ENCODE measurements at regions not wholly inside any gene's neighbourhood (a gene's known extent, or its start where the extent isn't known, plus 50 kb on each side); places are given as distances from the start of the nearest gene placed in this dataset.
A peak's percentile ranks its signal among the peaks of the same experiment; 100 is the strongest.

DNA sequence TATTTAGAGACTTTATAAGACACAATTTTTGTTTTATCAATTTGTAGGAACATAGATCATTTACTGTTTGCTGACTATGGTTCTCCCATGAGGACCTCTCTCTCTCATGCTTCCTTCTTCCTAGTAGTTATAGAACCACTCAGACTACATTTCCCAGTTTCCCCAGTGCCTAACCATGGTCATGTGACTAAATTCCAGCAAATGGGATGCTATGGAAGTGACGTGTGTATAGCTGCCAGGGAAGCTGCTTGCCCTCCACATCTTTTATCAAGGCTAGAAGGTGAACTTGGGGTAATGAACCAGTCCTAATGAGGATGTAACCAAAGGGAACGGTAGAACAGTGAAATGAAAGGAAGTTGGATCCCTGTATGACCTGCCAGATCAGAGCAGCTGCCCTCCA is 184.0 kb downstream of the MIS18A start:
- H3K4me2 ChIP-seq (ENCODE audit: low read length, poor library complexity, severe bottlenecking): no peak overlapping the region
- H3K9me3 ChIP-seq (ENCODE audit: control insufficient read depth, low read length): peaks cover 4% of the 10 kb centered on the region
- peaks cover 0 to 3% of the 10 kb centered on the region in 2 experiments for H3K27me3 ChIP-seq (ENCODE audit: control insufficient read depth in 1 of 2, insufficient read depth in 1 of 2, low read length in 2 of 2)
- H3K4ac ChIP-seq (ENCODE audit: low read depth in 1 of 2, low read length in 2 of 2): no peak overlapping the region
- H3K14ac ChIP-seq (ENCODE audit: low read length in 2 of 2): no peak overlapping the region
- H3K79me1 ChIP-seq (replicated peaks; ENCODE audit: low read length, poor library complexity, severe bottlenecking): no peaks in the 10 kb centered on the region
- peak; percentile 14 for DNase-seq
- H2BK12ac ChIP-seq (ENCODE audit: low read length in 2 of 2): no peak overlapping the region
- no peak overlapping the region for H4K91ac ChIP-seq (ENCODE audit: low read length)
- no peak overlapping the region for H2AK5ac ChIP-seq (ENCODE audit: low read length, severe bottlenecking)
- H3K36me3 ChIP-seq (ENCODE audit: control insufficient read depth in 1 of 2, insufficient read depth in 2 of 2, low read depth in 1 of 2, low read length in 2 of 2): no peaks in the 10 kb centered on the region
- H3K18ac ChIP-seq (ENCODE audit: low read depth in 1 of 2, low read length in 2 of 2): no peak overlapping the region
- no peak overlapping the region for H2BK5ac ChIP-seq (ENCODE audit: low read depth, low read length, poor library complexity, severe bottlenecking)
- peak overlapping the region; percentile 73 for H3K9ac ChIP-seq (ENCODE audit: low read length)
- no peak overlapping the region for H2BK15ac ChIP-seq (ENCODE audit: low read depth, poor library complexity, severe bottlenecking)
- H3K4me3 ChIP-seq (ENCODE audit: insufficient read depth in 1 of 2, low read depth in 1 of 2, low read length in 2 of 2): peak overlapping the region in 1 of 2 experiments; percentile 57
- H3K27ac ChIP-seq (ENCODE audit: low read length, poor library complexity, severe bottlenecking): no peak overlapping the region
- H2AFZ ChIP-seq (ENCODE audit: low read depth, low read length): no peak overlapping the region
- no peak overlapping the region for H4K8ac ChIP-seq (ENCODE audit: low read length)
- WGBS: 40% methylated on average over 2 of the region's 2 CpGs
- no peak overlapping the region for H2BK120ac ChIP-seq (ENCODE audit: low read depth, low read length)
- H3K23ac ChIP-seq (ENCODE audit: low read length in 2 of 2): no peak overlapping the region
- no peaks in the 10 kb centered on the region for H3K4me1 ChIP-seq (ENCODE audit: control insufficient read depth, insufficient read depth, low read depth, low read length)

DNA sequence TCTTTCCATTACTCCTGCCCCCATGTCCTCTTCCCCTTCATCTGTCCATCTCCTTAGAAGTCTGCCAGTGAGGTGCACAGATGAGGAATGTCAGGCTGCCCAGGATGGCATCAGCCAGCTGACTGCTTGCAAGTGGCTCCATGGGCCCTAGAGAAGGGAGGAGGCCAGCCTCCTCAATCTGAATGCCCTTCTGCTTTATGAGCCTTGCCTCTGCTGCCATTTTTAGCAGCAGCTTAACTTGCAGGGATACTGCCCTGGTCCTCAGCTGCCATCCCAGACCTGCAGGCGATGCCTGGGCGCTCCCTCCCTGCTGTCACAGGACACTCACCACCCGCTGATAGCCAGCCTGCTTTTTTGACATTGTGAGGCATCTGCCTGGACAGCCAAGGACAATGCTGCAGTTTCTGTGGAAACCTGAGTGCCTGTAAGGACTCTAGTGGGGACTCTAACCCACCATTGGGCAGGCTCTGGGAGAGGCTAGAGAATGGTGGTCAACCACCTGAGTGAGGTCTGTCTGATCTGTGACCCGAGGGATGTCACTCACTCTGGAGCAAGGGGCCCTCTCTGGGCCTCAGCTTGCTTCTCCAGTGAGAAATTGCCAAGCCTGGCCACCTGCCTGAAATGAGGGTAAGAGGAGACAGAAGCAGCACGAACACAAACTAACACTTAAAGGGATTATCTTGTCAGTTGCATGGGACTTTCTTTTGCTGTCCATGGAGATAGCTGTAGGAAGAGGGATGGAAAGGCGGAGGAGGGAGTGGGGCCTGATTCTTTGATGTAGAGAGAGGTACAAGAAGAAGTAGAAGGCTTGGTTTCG is 185.0 kb downstream of the MIS18A start:
- H3K27ac ChIP-seq (ENCODE audit: low read length, poor library complexity, severe bottlenecking): no peak overlapping the region
- no peak overlapping the region for H3K4ac ChIP-seq (ENCODE audit: low read depth in 1 of 2, low read length in 2 of 2)
- no peak overlapping the region for H2BK5ac ChIP-seq (ENCODE audit: low read depth, low read length, poor library complexity, severe bottlenecking)
- H3K4me1 ChIP-seq (ENCODE audit: control insufficient read depth, insufficient read depth, low read depth, low read length): no peaks in the 10 kb centered on the region
- no peak overlapping the region for H3K18ac ChIP-seq (ENCODE audit: low read depth in 1 of 2, low read length in 2 of 2)
- no peak overlapping the region for H2BK120ac ChIP-seq (ENCODE audit: low read depth, low read length)
- DNase-seq: no peak
- H2AFZ ChIP-seq (ENCODE audit: low read depth, low read length): no peak overlapping the region
- H2BK15ac ChIP-seq (ENCODE audit: low read depth, poor library complexity, severe bottlenecking): no peak overlapping the region
- H3K79me1 ChIP-seq (replicated peaks; ENCODE audit: low read length, poor library complexity, severe bottlenecking): no peaks in the 10 kb centered on the region
- no peak overlapping the region for H3K4me2 ChIP-seq (ENCODE audit: low read length, poor library complexity, severe bottlenecking)
- no peak overlapping the region for H2BK12ac ChIP-seq (ENCODE audit: low read length in 2 of 2)
- no peak overlapping the region for H3K23ac ChIP-seq (ENCODE audit: low read length in 2 of 2)
- no peak overlapping the region for H3K14ac ChIP-seq (ENCODE audit: low read length in 2 of 2)
- WGBS: 71% methylated on average over 7 of the region's 7 CpGs
- H3K4me3 ChIP-seq (ENCODE audit: insufficient read depth in 1 of 2, low read depth in 1 of 2, low read length in 2 of 2): no peak overlapping the region
- no peak overlapping the region for H3K9ac ChIP-seq (ENCODE audit: low read length)
- H3K9me3 ChIP-seq (ENCODE audit: control insufficient read depth, low read length): peaks cover 4% of the 10 kb centered on the region
- H4K8ac ChIP-seq (ENCODE audit: low read length): no peak overlapping the region
- no peak overlapping the region for H2AK5ac ChIP-seq (ENCODE audit: low read length, severe bottlenecking)
- H3K27me3 ChIP-seq (ENCODE audit: control insufficient read depth in 1 of 2, insufficient read depth in 1 of 2, low read length in 2 of 2): peaks cover 0 to 3% of the 10 kb centered on the region in 2 experiments
- H4K91ac ChIP-seq (ENCODE audit: low read length): no peak overlapping the region
- H3K36me3 ChIP-seq (ENCODE audit: control insufficient read depth in 1 of 2, insufficient read depth in 2 of 2, low read depth in 1 of 2, low read length in 2 of 2): no peaks in the 10 kb centered on the region

- Histone ChIP-seq H3K79me1 (replicated peaks; ENCODE audit: low read length, poor library complexity, severe bottlenecking) (no peaks in the 10 kb centered on the region), H3K4me1 (ENCODE audit: control insufficient read depth, insufficient read depth, low read depth, low read length) (no peaks in the 10 kb centered on the region), H2BK5ac (ENCODE audit: low read depth, low read length, poor library complexity, severe bottlenecking) (no peak overlapping the region), H3K4ac (ENCODE audit: low read depth in 1 of 2, low read length in 2 of 2) (no peak overlapping the region), H3K27me3 (ENCODE audit: control insufficient read depth in 1 of 2, insufficient read depth in 1 of 2, low read length in 2 of 2) (peaks cover 0 to 3% of the 10 kb centered on the region in 2 experiments), H3K4me2 (ENCODE audit: low read length, poor library complexity, severe bottlenecking) (no peak overlapping the region), H3K14ac (ENCODE audit: low read length in 2 of 2) (no peak overlapping the region), H2AFZ (ENCODE audit: low read depth, low read length) (no peak overlapping the region), H2AK5ac (ENCODE audit: low read length, severe bottlenecking) (no peak overlapping the region), H3K9me3 (ENCODE audit: control insufficient read depth, low read length) (peaks cover 4% of the 10 kb centered on the region), H3K18ac (ENCODE audit: low read depth in 1 of 2, low read length in 2 of 2) (no peak overlapping the region), H3K27ac (ENCODE audit: low read length, poor library complexity, severe bottlenecking) (no peak overlapping the region), H2BK120ac (ENCODE audit: low read depth, low read length) (no peak overlapping the region), H3K36me3 (ENCODE audit: control insufficient read depth in 1 of 2, insufficient read depth in 2 of 2, low read depth in 1 of 2, low read length in 2 of 2) (no peaks in the 10 kb centered on the region), H3K9ac (ENCODE audit: low read length) (no peak overlapping the region), H3K23ac (ENCODE audit: low read length in 2 of 2) (no peak overlapping the region), H3K4me3 (ENCODE audit: insufficient read depth in 1 of 2, low read depth in 1 of 2, low read length in 2 of 2) (no peak overlapping the region), H4K91ac (ENCODE audit: low read length) (no peak overlapping the region), H4K8ac (ENCODE audit: low read length) (no peak overlapping the region), H2BK15ac (ENCODE audit: low read depth, poor library complexity, severe bottlenecking) (no peak overlapping the region), H2BK12ac (ENCODE audit: low read length in 2 of 2) (no peak overlapping the region)
- 78% methylated on average over 3 of the region's 3 CpGs for WGBS
- no peak for DNase-seq
Measured at GRCh38 chr21:32090956-32091355, 187.9 kb downstream of the MIS18A start.

- H3K36me3 ChIP-seq (ENCODE audit: control insufficient read depth in 1 of 2, insufficient read depth in 2 of 2, low read depth in 1 of 2, low read length in 2 of 2): no peaks in the 10 kb centered on the region
- no peak overlapping the region for H2BK15ac ChIP-seq (ENCODE audit: low read depth, poor library complexity, severe bottlenecking)
- no peak overlapping the region for H3K27ac ChIP-seq (ENCODE audit: low read length, poor library complexity, severe bottlenecking)
- no peak overlapping the region for H2AFZ ChIP-seq (ENCODE audit: low read depth, low read length)
- no peak overlapping the region for H4K8ac ChIP-seq (ENCODE audit: low read length)
- no peak overlapping the region for H2AK5ac ChIP-seq (ENCODE audit: low read length, severe bottlenecking)
- WGBS: 82% methylated on average over 2 of the region's 2 CpGs
- no peak overlapping the region for H3K23ac ChIP-seq (ENCODE audit: low read length in 2 of 2)
- no peak overlapping the region for H3K4me3 ChIP-seq (ENCODE audit: insufficient read depth in 1 of 2, low read depth in 1 of 2, low read length in 2 of 2)
- no peak overlapping the region for H2BK12ac ChIP-seq (ENCODE audit: low read length in 2 of 2)
- H3K4ac ChIP-seq (ENCODE audit: low read depth in 1 of 2, low read length in 2 of 2): no peak overlapping the region
- no peak overlapping the region for H4K91ac ChIP-seq (ENCODE audit: low read length)
- no peak overlapping the region for H3K18ac ChIP-seq (ENCODE audit: low read depth in 1 of 2, low read length in 2 of 2)
- no peak overlapping the region for H3K14ac ChIP-seq (ENCODE audit: low read length in 2 of 2)
- H3K4me1 ChIP-seq (ENCODE audit: control insufficient read depth, insufficient read depth, low read depth, low read length): no peaks in the 10 kb centered on the region
- H3K9ac ChIP-seq (ENCODE audit: low read length): no peak overlapping the region
- no peak overlapping the region for H2BK120ac ChIP-seq (ENCODE audit: low read depth, low read length)
- peaks cover 4% of the 10 kb centered on the region for H3K9me3 ChIP-seq (ENCODE audit: control insufficient read depth, low read length)
- no peak overlapping the region for H3K4me2 ChIP-seq (ENCODE audit: low read length, poor library complexity, severe bottlenecking)
- no peak for DNase-seq
- H3K79me1 ChIP-seq (replicated peaks; ENCODE audit: low read length, poor library complexity, severe bottlenecking): no peaks in the 10 kb centered on the region
- H3K27me3 ChIP-seq (ENCODE audit: control insufficient read depth in 1 of 2, insufficient read depth in 1 of 2, low read length in 2 of 2): peaks cover 0 to 3% of the 10 kb centered on the region in 2 experiments
- H2BK5ac ChIP-seq (ENCODE audit: low read depth, low read length, poor library complexity, severe bottlenecking): no peak overlapping the region
Measured at GRCh38 chr21:32089766-32090165, 189.1 kb downstream of the MIS18A start.
